OCI-LY3 (cell line): ENCODE measurements at regions not wholly inside any gene's neighbourhood (a gene's known extent, or its start where the extent isn't known, plus 50 kb on each side); places are given as distances from the start of the nearest gene placed in this dataset.
A peak's percentile ranks its signal among the peaks of the same experiment; 100 is the strongest.

ENCODE experiments used
- H2AFZ ChIP-seq: fragments of 200-600, 300-600 bp; shearing (Covaris generic); 2 replicates; pipeline ENCODE4 v1.6.0; 2014; ENCODE audit warnings: antibody characterized with exemption, low read depth, low read length
- H3K27ac ChIP-seq: fragments of 200-600, 300-600 bp; sonication (generic); 2 replicates; pipeline ENCODE4 v1.5.1; 2014; ENCODE audit warnings: mild to moderate bottlenecking, low read length, moderate library complexity, mixed read lengths
- H3K27me3 ChIP-seq: fragments of 200-600, 300-600 bp; sonication (generic); 2 replicates; pipeline ENCODE4 v1.6.1; 2014; ENCODE audit warnings: low read depth, low read length, mixed read lengths
- H3K36me3 ChIP-seq: fragments of 200-600, 300-600 bp; sonication (generic); replicated peaks from 2 replicates; pipeline ENCODE3; 2014; ENCODE audit warnings: low read depth, low read length, mixed read lengths
- H3K4me1 ChIP-seq: fragments of 300-600, 200-600 bp; sonication (generic); 2 replicates; pipeline ENCODE4 v1.6.1; 2014; ENCODE audit warnings: low read length, mixed read lengths
- H3K4me2 ChIP-seq: fragments of 200-600, 300-600 bp; sonication (generic); 2 replicates; pipeline ENCODE4 v1.6.1; 2014; ENCODE audit warnings: low read length, mixed read lengths
- H3K4me3 ChIP-seq: fragments of 300-600, 200-600 bp; sonication (generic); 2 replicates; pipeline ENCODE4 v1.5.1; 2014; ENCODE audit warnings: antibody characterized with exemption, mild to moderate bottlenecking, low read length, moderate library complexity
- H3K79me2 ChIP-seq: fragments of 300-600, 200-600 bp; shearing (Covaris generic); 2 replicates; pipeline ENCODE4 v1.6.1; 2014; ENCODE audit warnings: mild to moderate bottlenecking, low read length, mixed read lengths
- H3K9ac ChIP-seq: fragments of 300-600, 200-600 bp; shearing (Covaris generic); 2 replicates; pipeline ENCODE4 v1.6.0; 2014; ENCODE audit warnings: mild to moderate bottlenecking, low read length, moderate library complexity
- H3K9me3 ChIP-seq: fragments of 200-600, 300-600 bp; shearing (Covaris generic); 2 replicates; pipeline ENCODE4 v1.6.1; 2014; ENCODE audit warnings: low read length, mixed read lengths; ENCODE audit not compliant: insufficient read depth
- H4K20me1 ChIP-seq: fragments of 200-600, 300-600 bp; sonication (generic); 2 replicates; pipeline ENCODE4 v1.6.1; 2016; ENCODE audit warnings: low read length, mixed read lengths; ENCODE audit not compliant: insufficient read depth
- CTCF ChIP-seq: fragments of 200-600, 300-600 bp; sonication (generic); IDR thresholded peaks from 2 replicates; pipeline ENCODE4 v1.5.1; 2014; ENCODE audit warnings: antibody characterized with exemption, low read length, low read depth
- EZH2phosphoT487 ChIP-seq: fragments of 200-600 bp; shearing (Covaris generic); IDR thresholded peaks from 2 replicates; pipeline ENCODE4 v1.6.1; 2018; ENCODE audit warnings: antibody characterized with exemption, mixed run types, low read depth

- H3K9ac ChIP-seq: no peak overlapping the region
- no peak overlapping the region for H3K4me3 ChIP-seq
- no peaks in the 10 kb centered on the region for H3K9me3 ChIP-seq
- TF ChIP-seq CTCF: no peak
- TF ChIP-seq EZH2phosphoT487: no peak
- H3K4me2 ChIP-seq: no peak overlapping the region
- H3K79me2 ChIP-seq: no peaks in the 10 kb centered on the region
- H4K20me1 ChIP-seq: no peaks in the 10 kb centered on the region
- H3K27me3 ChIP-seq: no peaks in the 10 kb centered on the region
- H3K27ac ChIP-seq: no peak overlapping the region
- no peak overlapping the region for H2AFZ ChIP-seq
- H3K36me3 ChIP-seq: no peaks in the 10 kb centered on the region
- H3K4me1 ChIP-seq: no peaks in the 10 kb centered on the region
These were observed 396.9 kb downstream of the CDH9 start for GRCh38 chr5:26641492-26641891.

- Histone ChIP-seq H4K20me1 (no peaks in the 10 kb centered on the region), H3K27me3 (no peaks in the 10 kb centered on the region), H3K79me2 (no peaks in the 10 kb centered on the region), H3K9me3 (no peaks in the 10 kb centered on the region), H3K36me3 (no peaks in the 10 kb centered on the region), H3K4me3 (no peak overlapping the region), H3K4me2 (no peak overlapping the region), H3K27ac (no peak overlapping the region), H2AFZ (no peak overlapping the region), H3K9ac (no peak overlapping the region), H3K4me1 (peaks cover 4% of the 10 kb centered on the region; the same call in 1 of the 2 replicates)
- TF ChIP-seq CTCF (no peak), EZH2phosphoT487 (no peak)
These were observed 413.3 kb downstream of the CDH9 start for GRCh38 chr5:26625099-26625498.

- no peaks in the 10 kb centered on the region for H3K79me2 ChIP-seq
- no peaks in the 10 kb centered on the region for H3K27me3 ChIP-seq
- H3K9me3 ChIP-seq: no peaks in the 10 kb centered on the region
- no peaks in the 10 kb centered on the region for H3K36me3 ChIP-seq
- H2AFZ ChIP-seq: no peak overlapping the region
- H3K4me3 ChIP-seq: no peak overlapping the region
- peak overlapping the region; percentile 12; the same call in 1 of the 2 replicates for H3K4me2 ChIP-seq
- TF ChIP-seq CTCF: no peak
- no peak for TF ChIP-seq EZH2phosphoT487
- no peak overlapping the region for H3K27ac ChIP-seq
- no peak overlapping the region for H3K9ac ChIP-seq
- H4K20me1 ChIP-seq: no peaks in the 10 kb centered on the region
- peaks cover 4% of the 10 kb centered on the region; the same call in 1 of the 2 replicates for H3K4me1 ChIP-seq
These were observed 415.4 kb downstream of the CDH9 start for GRCh38 chr5:26622947-26623346.

GRCh38 chr5:26610577-26610976 lies 427.8 kb downstream of the CDH9 start:
- no peaks in the 10 kb centered on the region for H3K27me3 ChIP-seq
- TF ChIP-seq CTCF (no peak), EZH2phosphoT487 (no peak)
- no peak overlapping the region for H3K4me3 ChIP-seq
- H3K27ac ChIP-seq: no peak overlapping the region
- no peaks in the 10 kb centered on the region for H3K9me3 ChIP-seq
- H2AFZ ChIP-seq: no peak overlapping the region
- H3K36me3 ChIP-seq: no peaks in the 10 kb centered on the region
- H4K20me1 ChIP-seq: no peaks in the 10 kb centered on the region
- H3K4me2 ChIP-seq: no peak overlapping the region
- H3K9ac ChIP-seq: no peak overlapping the region
- no peaks in the 10 kb centered on the region for H3K79me2 ChIP-seq
- H3K4me1 ChIP-seq: no peaks in the 10 kb centered on the region
